GM13976 (cell line): ENCODE measurements at regions not wholly inside any gene's neighbourhood (a gene's known extent, or its start where the extent isn't known, plus 50 kb on each side); places are given as distances from the start of the nearest gene placed in this dataset.
A peak's percentile ranks its signal among the peaks of the same experiment; 100 is the strongest.
"Not testable (repeated sequence)": the region's sequence is repeated elsewhere in the genome, so short reads cannot be mapped to it uniquely, and the experiment has no call there.

ENCODE experiments used
- DNase-seq: peaks from one replicate; pipeline ENCODE4 v3.0.0; 2012; ENCODE audit warnings: low spot score
- CTCF ChIP-seq: IDR thresholded peaks from 2 replicates; pipeline ENCODE4 v1.5.1; 2012; ENCODE audit warnings: borderline replicate concordance, mild to moderate bottlenecking; ENCODE audit not compliant: insufficient read depth; ENCODE audit errors: extremely low read depth, missing control alignments, control extremely low read depth
- in situ Hi-C: fragments of 300-500 bp; cut with MboI; formaldehyde crosslinking; loops from one replicate; pipeline ENCODE4 v1.12.0; 2022; ENCODE audit warnings: low sequenced_read_pairs, mixed read lengths, inconsistent platforms; ENCODE audit not compliant: unreplicated experiment

- DNase-seq = no peak
- in situ Hi-C loops = no loop called here
- TF ChIP-seq CTCF = no peak
These were observed 97.9 kb upstream of the ZNF648 start for GRCh38 chr1:182159443-182159842.

GRCh38 chr1:182157187-182157586, 95.7 kb upstream of the ZNF648 start:
- no peak for TF ChIP-seq CTCF
- in situ Hi-C loops = no loop called here
- no peak for DNase-seq

- in situ Hi-C loops, DNase-seq: not testable (repeated sequence)
These were observed 92.9 kb upstream of the ZNF648 start for GRCh38 chr1:182154425-182154824.

GRCh38 chr1:182149411-182149965, 88.0 kb upstream of the ZNF648 start:
- in situ Hi-C loops = no loop called here
- TF ChIP-seq CTCF = no peak
- DNase-seq = peak; percentile 34

- no peak for DNase-seq
- in situ Hi-C loops = no loop called here
- TF ChIP-seq CTCF = no peak
These were observed 86.4 kb upstream of the ZNF648 start for GRCh38 chr1:182147951-182148350.

- no peak for TF ChIP-seq CTCF
- DNase-seq = peak; percentile 47
- in situ Hi-C loops = no loop called here
These were observed 85.8 kb upstream of the ZNF648 start for GRCh38 chr1:182147136-182147820.

GRCh38 chr1:182146286-182146685, 84.8 kb upstream of the ZNF648 start:
- TF ChIP-seq CTCF = no peak
- no peak for DNase-seq
- in situ Hi-C loops = no loop called here
